Panc1 (cell line): ENCODE measurements at regions not wholly inside any gene's neighbourhood (a gene's known extent, or its start where the extent isn't known, plus 50 kb on each side); places are given as distances from the start of the nearest gene placed in this dataset.

Source experiments
- ATAC-seq: fragments of 200-7000 bp; cut with Tn5 transposase; 2 replicates; pipeline ENCODE4 v1.9.1; 2020; ENCODE audit warnings: mild to moderate bottlenecking, moderate library complexity
- BruUV-seq: library from RNA; stranded (reverse); fragments of 400-500 nt; replicated peaks from 2 replicates; lab custom pipeline; 2021; lab: Mats Ljungman, UMichigan
- CTCF ChIA-PET: fragments of 300-600 bp; sonication (Branson Sonifier 250); formaldehyde crosslinking; loops from one replicate; lab custom pipeline; 2022; ENCODE audit warnings: antibody characterized with exemption; lab: Charles Lee
- POLR2A ChIA-PET: fragments of 300-600 bp; sonication (Branson Sonifier 250); formaldehyde crosslinking; loops from one replicate; lab custom pipeline; 2022; ENCODE audit warnings: antibody characterized with exemption; lab: Charles Lee
- DNase-seq: peaks from one replicate; pipeline ENCODE4 v3.0.0-alpha.2; 2010; ENCODE audit warnings: low read depth, low spot score
- H3K27ac ChIP-seq: 2 replicates; pipeline ENCODE4 v1.5.1; 2011; ENCODE audit warnings: mild to moderate bottlenecking, low read length, inconsistent platforms
- H3K27me3 ChIP-seq: fragments of 200-500 bp; sonication (Bioruptor generic); 2 replicates; pipeline ENCODE4 v1.6.0; 2014; ENCODE audit warnings: low read length, inconsistent platforms; ENCODE audit not compliant: control insufficient read depth, insufficient read depth
- H3K36me3 ChIP-seq: fragments of 200-500 bp; sonication (Bioruptor generic); 2 replicates; pipeline ENCODE4 v1.5.1; 2014; ENCODE audit warnings: inconsistent platforms, mild to moderate bottlenecking, low read length, moderate library complexity; ENCODE audit not compliant: control insufficient read depth, insufficient read depth
- H3K4me1 ChIP-seq: 2 replicates; pipeline ENCODE4 v1.5.1; 2011; ENCODE audit warnings: inconsistent platforms, mild to moderate bottlenecking, low read length, moderate library complexity; ENCODE audit not compliant: control insufficient read depth, insufficient read depth
- H3K4me3 ChIP-seq, 2 experiments: 2 replicates each; pipeline ENCODE4 v1.5.1; 2011 to 2012; ENCODE audit warnings: low read depth in 2 of 2, low read length in 2 of 2, mild to moderate bottlenecking in 2 of 2, inconsistent platforms in 1 of 2, moderate library complexity in 1 of 2
- H3K9me3 ChIP-seq: fragments of 200-500 bp; sonication (Bioruptor generic); 2 replicates; pipeline ENCODE4 v1.5.1; 2014; ENCODE audit warnings: low read depth, mild to moderate bottlenecking, inconsistent platforms, low read length, moderate library complexity; ENCODE audit not compliant: control insufficient read depth, insufficient read depth
- CTCF ChIP-seq: fragments of 450-650 bp; IDR thresholded peaks from 2 replicates; pipeline ENCODE4 v1.5.1; 2017; ENCODE audit warnings: mild to moderate bottlenecking
- REST ChIP-seq, 2 experiments: IDR thresholded peaks; 2 replicates each; pipeline ENCODE4 v1.6.1; 2011 to 2012; ENCODE audit warnings: low read depth in 2 of 2, control low read depth in 1 of 2, low read length in 1 of 2, mild to moderate bottlenecking in 1 of 2, moderate library complexity in 1 of 2; ENCODE audit not compliant: insufficient read depth in 1 of 2
- SIN3A ChIP-seq: IDR thresholded peaks from 2 replicates; pipeline ENCODE4 v1.6.1; 2012; ENCODE audit warnings: low read depth, mild to moderate bottlenecking, low read length, moderate library complexity, borderline replicate concordance; ENCODE audit not compliant: insufficient read depth
- TCF7L2 ChIP-seq: IDR thresholded peaks from 2 replicates; pipeline ENCODE4 v1.6.1; 2011; ENCODE audit warnings: mild to moderate bottlenecking, low read depth, low read length, inconsistent platforms
- in situ Hi-C: cut with HindIII; loops from 2 replicates; pipeline ENCODE4 v1.10.0; 2016; ENCODE audit warnings: low sequenced_read_pairs, low pct_unique_long_range_greater_than_20kb
- intact Hi-C: fragments of 100-400 bp; cut with micrococcal nuclease; formaldehyde crosslinking; loops from one replicate; pipeline ENCODE4 v1.10.0; 2022; ENCODE audit not compliant: unreplicated experiment

GRCh38 chr3:159934216-159934615, 54.4 kb upstream of the IL12A start:
- TF ChIP-seq TCF7L2 (no peak), CTCF (no peak), REST (IDR thresholded peaks at IDR 0.05; ENCODE audit: insufficient read depth in 1 of 2, low read depth in 2 of 2, low read length in 1 of 2) (no peak)
- ATAC-seq: no peak
- in situ Hi-C loops: no loop called here
- H3K27ac ChIP-seq: no peak overlapping the region
- intact Hi-C loops: no loop called here
- BruUV-seq: no TSS peak
- no peak overlapping the region for H3K4me3 ChIP-seq
- H3K9me3 ChIP-seq: no peaks in the 10 kb centered on the region
- POLR2A ChIA-PET: no interaction called here
- no peaks in the 10 kb centered on the region; the same call in 1 of the 2 replicates for H3K27me3 ChIP-seq
- H3K36me3 ChIP-seq: no peaks in the 10 kb centered on the region
- no peak for DNase-seq
- CTCF ChIA-PET: no interaction called here
- no peaks in the 10 kb centered on the region for H3K4me1 ChIP-seq

- CTCF ChIA-PET: no interaction called here
- in situ Hi-C loops (no loop called here), intact Hi-C loops (no loop called here)
- no peaks in the 10 kb centered on the region for H3K36me3 ChIP-seq
- POLR2A ChIA-PET: interaction anchor here (0.6 kb wide), 1 partner anchor 161 kb away, joined by 5 read pairs; no protein-coding TSS in a partner anchor
- no peaks in the 10 kb centered on the region for H3K9me3 ChIP-seq
- ATAC-seq (no peak; the same call in 1 of the 2 replicates), DNase-seq (no peak)
- H3K4me3 ChIP-seq: no peak overlapping the region
- no peak overlapping the region for H3K27ac ChIP-seq
- H3K27me3 ChIP-seq: no peaks in the 10 kb centered on the region; the same call in 1 of the 2 replicates
- no TSS peak for BruUV-seq
- no peak for TF ChIP-seq REST (IDR thresholded peaks at IDR 0.05; ENCODE audit: insufficient read depth in 1 of 2, low read depth in 2 of 2, low read length in 1 of 2)
- no peak for TF ChIP-seq SIN3A
- no peak for TF ChIP-seq CTCF
- H3K4me1 ChIP-seq: no peaks in the 10 kb centered on the region
Measured at GRCh38 chr3:159936541-159936940, 52.1 kb upstream of the IL12A start.
